HepG2 (cell line): ENCODE measurements at regions not wholly inside any gene's neighbourhood (a gene's known extent, or its start where the extent isn't known, plus 50 kb on each side); places are given as distances from the start of the nearest gene placed in this dataset.

ENCODE experiments used
- EP300 ChIP-seq, 3 experiments: sonication (generic) in 1 of 3; formaldehyde crosslinking in 1 of 3; IDR thresholded peaks; 2 replicates each; pipeline versions ENCODE4 v1.5.1 to v1.6.1; 2011 to 2020; ENCODE audit warnings: low read depth in 2 of 3, low read length in 2 of 3, borderline replicate concordance in 1 of 3, improper control_type of control experiment in 1 of 3, mild to moderate bottlenecking in 1 of 3, missing genetic modification reagents in 1 of 3, moderate library complexity in 1 of 3
- MEIS1 ChIP-seq: sonication (generic); formaldehyde crosslinking; IDR thresholded peaks from 2 replicates; pipeline ENCODE4 v1.9.0; 2021; ENCODE audit warnings: mild to moderate bottlenecking, missing genetic modification reagents, moderate library complexity, borderline replicate concordance
- TCF7L2 ChIP-seq: IDR thresholded peaks from 2 replicates; pipeline ENCODE4 v1.6.1; 2011; ENCODE audit warnings: mild to moderate bottlenecking, low read depth, low read length, moderate library complexity
- ZNF205 ChIP-seq: IDR thresholded peaks from 2 replicates; pipeline ENCODE4 v1.6.1; 2018; ENCODE audit warnings: missing biosample characterization, missing genetic modification reagents
- ZNF235 ChIP-seq: sonication (generic); formaldehyde crosslinking; IDR thresholded peaks from 2 replicates; pipeline ENCODE4 v1.8.1; 2023; ENCODE audit warnings: mild to moderate bottlenecking, missing genetic modification reagents, borderline replicate concordance
- TF ChIP-seq, protein P1 (sequence below): sonication (generic); formaldehyde crosslinking; IDR thresholded peaks from 2 replicates; pipeline ENCODE4 v1.4.0; 2020; ENCODE audit warnings: mild to moderate bottlenecking, missing genetic modification reagents
- TF ChIP-seq, protein P2 (sequence below): sonication (generic); formaldehyde crosslinking; IDR thresholded peaks from 2 replicates; pipeline ENCODE4 v1.5.0; 2020; ENCODE audit warnings: mild to moderate bottlenecking, missing genetic modification reagents, borderline replicate concordance
- TF ChIP-seq, protein P3 (sequence below): sonication (generic); formaldehyde crosslinking; IDR thresholded peaks from 2 replicates; pipeline ENCODE4 v1.5.1; 2020; ENCODE audit warnings: mild to moderate bottlenecking, missing genetic modification reagents, borderline replicate concordance

DNA sequence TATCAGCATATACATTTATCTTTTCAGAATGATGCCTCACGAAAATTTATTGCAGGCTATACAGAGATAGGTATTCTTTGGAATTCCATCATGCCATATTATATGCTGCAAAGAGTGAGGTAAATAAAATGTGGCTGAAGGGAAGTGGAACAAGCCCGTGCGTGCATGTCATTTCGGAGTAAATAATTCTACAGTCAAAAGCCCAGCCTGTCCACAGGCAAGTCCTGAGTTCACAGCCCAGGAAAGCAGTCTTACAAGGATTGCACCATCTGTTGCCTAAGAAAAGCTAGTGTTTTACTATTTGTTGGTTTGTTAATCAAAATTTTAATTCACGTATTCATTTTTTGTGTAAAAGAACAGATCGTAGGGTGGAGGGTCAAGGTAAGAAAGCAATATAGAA, 292.4 kb upstream of the AKR1E2 start:
- TF ChIP-seq EP300 (IDR thresholded peaks at IDR 0.05; ENCODE audit: low read depth in 2 of 2, low read length in 2 of 2) (no peak), EP300 (CRISPR knock-in tag; IDR thresholded peaks at IDR 0.05; ENCODE audit: borderline replicate concordance) (no peak), MEIS1 (CRISPR knock-in tag) (no peak), TCF7L2 (no peak), ZNF235 (CRISPR knock-in tag) (no peak), ZNF205 (CRISPR knock-in tag) (no peak)
- TF ChIP-seq, protein P1, sequence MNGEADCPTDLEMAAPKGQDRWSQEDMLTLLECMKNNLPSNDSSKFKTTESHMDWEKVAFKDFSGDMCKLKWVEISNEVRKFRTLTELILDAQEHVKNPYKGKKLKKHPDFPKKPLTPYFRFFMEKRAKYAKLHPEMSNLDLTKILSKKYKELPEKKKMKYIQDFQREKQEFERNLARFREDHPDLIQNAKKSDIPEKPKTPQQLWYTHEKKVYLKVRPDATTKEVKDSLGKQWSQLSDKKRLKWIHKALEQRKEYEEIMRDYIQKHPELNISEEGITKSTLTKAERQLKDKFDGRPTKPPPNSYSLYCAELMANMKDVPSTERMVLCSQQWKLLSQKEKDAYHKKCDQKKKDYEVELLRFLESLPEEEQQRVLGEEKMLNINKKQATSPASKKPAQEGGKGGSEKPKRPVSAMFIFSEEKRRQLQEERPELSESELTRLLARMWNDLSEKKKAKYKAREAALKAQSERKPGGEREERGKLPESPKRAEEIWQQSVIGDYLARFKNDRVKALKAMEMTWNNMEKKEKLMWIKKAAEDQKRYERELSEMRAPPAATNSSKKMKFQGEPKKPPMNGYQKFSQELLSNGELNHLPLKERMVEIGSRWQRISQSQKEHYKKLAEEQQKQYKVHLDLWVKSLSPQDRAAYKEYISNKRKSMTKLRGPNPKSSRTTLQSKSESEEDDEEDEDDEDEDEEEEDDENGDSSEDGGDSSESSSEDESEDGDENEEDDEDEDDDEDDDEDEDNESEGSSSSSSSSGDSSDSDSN (CRISPR knock-in tag): no peak
- TF ChIP-seq, protein P2, sequence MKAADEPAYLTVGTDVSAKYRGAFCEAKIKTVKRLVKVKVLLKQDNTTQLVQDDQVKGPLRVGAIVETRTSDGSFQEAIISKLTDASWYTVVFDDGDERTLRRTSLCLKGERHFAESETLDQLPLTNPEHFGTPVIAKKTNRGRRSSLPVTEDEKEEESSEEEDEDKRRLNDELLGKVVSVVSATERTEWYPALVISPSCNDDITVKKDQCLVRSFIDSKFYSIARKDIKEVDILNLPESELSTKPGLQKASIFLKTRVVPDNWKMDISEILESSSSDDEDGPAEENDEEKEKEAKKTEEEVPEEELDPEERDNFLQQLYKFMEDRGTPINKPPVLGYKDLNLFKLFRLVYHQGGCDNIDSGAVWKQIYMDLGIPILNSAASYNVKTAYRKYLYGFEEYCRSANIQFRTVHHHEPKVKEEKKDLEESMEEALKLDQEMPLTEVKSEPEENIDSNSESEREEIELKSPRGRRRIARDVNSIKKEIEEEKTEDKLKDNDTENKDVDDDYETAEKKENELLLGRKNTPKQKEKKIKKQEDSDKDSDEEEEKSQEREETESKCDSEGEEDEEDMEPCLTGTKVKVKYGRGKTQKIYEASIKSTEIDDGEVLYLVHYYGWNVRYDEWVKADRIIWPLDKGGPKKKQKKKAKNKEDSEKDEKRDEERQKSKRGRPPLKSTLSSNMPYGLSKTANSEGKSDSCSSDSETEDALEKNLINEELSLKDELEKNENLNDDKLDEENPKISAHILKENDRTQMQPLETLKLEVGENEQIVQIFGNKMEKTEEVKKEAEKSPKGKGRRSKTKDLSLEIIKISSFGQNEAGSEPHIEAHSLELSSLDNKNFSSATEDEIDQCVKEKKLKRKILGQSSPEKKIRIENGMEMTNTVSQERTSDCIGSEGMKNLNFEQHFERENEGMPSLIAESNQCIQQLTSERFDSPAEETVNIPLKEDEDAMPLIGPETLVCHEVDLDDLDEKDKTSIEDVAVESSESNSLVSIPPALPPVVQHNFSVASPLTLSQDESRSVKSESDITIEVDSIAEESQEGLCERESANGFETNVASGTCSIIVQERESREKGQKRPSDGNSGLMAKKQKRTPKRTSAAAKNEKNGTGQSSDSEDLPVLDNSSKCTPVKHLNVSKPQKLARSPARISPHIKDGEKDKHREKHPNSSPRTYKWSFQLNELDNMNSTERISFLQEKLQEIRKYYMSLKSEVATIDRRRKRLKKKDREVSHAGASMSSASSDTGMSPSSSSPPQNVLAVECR (CRISPR knock-in tag): no peak
- TF ChIP-seq, protein P3, sequence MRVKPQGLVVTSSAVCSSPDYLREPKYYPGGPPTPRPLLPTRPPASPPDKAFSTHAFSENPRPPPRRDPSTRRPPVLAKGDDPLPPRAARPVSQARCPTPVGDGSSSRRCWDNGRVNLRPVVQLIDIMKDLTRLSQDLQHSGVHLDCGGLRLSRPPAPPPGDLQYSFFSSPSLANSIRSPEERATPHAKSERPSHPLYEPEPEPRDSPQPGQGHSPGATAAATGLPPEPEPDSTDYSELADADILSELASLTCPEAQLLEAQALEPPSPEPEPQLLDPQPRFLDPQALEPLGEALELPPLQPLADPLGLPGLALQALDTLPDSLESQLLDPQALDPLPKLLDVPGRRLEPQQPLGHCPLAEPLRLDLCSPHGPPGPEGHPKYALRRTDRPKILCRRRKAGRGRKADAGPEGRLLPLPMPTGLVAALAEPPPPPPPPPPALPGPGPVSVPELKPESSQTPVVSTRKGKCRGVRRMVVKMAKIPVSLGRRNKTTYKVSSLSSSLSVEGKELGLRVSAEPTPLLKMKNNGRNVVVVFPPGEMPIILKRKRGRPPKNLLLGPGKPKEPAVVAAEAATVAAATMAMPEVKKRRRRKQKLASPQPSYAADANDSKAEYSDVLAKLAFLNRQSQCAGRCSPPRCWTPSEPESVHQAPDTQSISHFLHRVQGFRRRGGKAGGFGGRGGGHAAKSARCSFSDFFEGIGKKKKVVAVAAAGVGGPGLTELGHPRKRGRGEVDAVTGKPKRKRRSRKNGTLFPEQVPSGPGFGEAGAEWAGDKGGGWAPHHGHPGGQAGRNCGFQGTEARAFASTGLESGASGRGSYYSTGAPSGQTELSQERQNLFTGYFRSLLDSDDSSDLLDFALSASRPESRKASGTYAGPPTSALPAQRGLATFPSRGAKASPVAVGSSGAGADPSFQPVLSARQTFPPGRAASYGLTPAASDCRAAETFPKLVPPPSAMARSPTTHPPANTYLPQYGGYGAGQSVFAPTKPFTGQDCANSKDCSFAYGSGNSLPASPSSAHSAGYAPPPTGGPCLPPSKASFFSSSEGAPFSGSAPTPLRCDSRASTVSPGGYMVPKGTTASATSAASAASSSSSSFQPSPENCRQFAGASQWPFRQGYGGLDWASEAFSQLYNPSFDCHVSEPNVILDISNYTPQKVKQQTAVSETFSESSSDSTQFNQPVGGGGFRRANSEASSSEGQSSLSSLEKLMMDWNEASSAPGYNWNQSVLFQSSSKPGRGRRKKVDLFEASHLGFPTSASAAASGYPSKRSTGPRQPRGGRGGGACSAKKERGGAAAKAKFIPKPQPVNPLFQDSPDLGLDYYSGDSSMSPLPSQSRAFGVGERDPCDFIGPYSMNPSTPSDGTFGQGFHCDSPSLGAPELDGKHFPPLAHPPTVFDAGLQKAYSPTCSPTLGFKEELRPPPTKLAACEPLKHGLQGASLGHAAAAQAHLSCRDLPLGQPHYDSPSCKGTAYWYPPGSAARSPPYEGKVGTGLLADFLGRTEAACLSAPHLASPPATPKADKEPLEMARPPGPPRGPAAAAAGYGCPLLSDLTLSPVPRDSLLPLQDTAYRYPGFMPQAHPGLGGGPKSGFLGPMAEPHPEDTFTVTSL (CRISPR knock-in tag): no peak
